Keratinocyte (primary cell): ENCODE measurements at regions not wholly inside any gene's neighbourhood (a gene's known extent, or its start where the extent isn't known, plus 50 kb on each side); places are given as distances from the start of the nearest gene placed in this dataset.

Experiments used
- EZH2 ChIP-seq: IDR thresholded peaks from one replicate; pipeline ENCODE4 v1.6.1; 2012; ENCODE audit warnings: inconsistent platforms, mild to moderate bottlenecking, low read length, moderate library complexity
- TF ChIP-seq, protein P1 (sequence below), 3 experiments: IDR thresholded peaks in 1 of 3; conservative IDR thresholded peaks in 1 of 3; optimal IDR thresholded peaks in 1 of 3; 2 replicates in 2 of 3; 3 replicates in 1 of 3; pipeline versions ENCODE3 to v1.5.1; 2011; ENCODE audit warnings: low read length in 3 of 3, mild to moderate bottlenecking in 3 of 3, moderate library complexity in 2 of 3, control low read depth in 1 of 3, inconsistent platforms in 1 of 3; ENCODE audit not compliant: insufficient read depth in 2 of 3; ENCODE audit errors: extremely low read depth in 1 of 3

GRCh38 chr10:117784776-117785175 is 242.2 kb downstream of the EMX2 start:
- TF ChIP-seq, protein P1, sequence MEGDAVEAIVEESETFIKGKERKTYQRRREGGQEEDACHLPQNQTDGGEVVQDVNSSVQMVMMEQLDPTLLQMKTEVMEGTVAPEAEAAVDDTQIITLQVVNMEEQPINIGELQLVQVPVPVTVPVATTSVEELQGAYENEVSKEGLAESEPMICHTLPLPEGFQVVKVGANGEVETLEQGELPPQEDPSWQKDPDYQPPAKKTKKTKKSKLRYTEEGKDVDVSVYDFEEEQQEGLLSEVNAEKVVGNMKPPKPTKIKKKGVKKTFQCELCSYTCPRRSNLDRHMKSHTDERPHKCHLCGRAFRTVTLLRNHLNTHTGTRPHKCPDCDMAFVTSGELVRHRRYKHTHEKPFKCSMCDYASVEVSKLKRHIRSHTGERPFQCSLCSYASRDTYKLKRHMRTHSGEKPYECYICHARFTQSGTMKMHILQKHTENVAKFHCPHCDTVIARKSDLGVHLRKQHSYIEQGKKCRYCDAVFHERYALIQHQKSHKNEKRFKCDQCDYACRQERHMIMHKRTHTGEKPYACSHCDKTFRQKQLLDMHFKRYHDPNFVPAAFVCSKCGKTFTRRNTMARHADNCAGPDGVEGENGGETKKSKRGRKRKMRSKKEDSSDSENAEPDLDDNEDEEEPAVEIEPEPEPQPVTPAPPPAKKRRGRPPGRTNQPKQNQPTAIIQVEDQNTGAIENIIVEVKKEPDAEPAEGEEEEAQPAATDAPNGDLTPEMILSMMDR (optimal IDR thresholded peaks at IDR 0.05 in 1 of 3, IDR thresholded peaks at IDR 0.05 in 1 of 3, conservative IDR thresholded peaks at IDR 0.05 in 1 of 3; ENCODE audit: extremely low read depth in 1 of 3, insufficient read depth in 2 of 3, low read length in 3 of 3), result no peak
- TF ChIP-seq EZH2, result no peak
